HepG2 (cell line): ENCODE measurements at regions not wholly inside any gene's neighbourhood (a gene's known extent, or its start where the extent isn't known, plus 50 kb on each side); places are given as distances from the start of the nearest gene placed in this dataset.

Experiments used
- ATAC-seq: fragments of 200-7000 bp; cut with Tn5 transposase; 3 replicates; pipeline ENCODE4 v1.9.1; 2020; ENCODE audit warnings: mild to moderate bottlenecking, moderate library complexity
- BruUV-seq: library from RNA; stranded (reverse); fragments of 400-500 nt; replicated peaks from 2 replicates; lab custom pipeline; 2021; lab: Mats Ljungman, UMichigan
- CTCF ChIA-PET: fragments of 300-600 bp; formaldehyde crosslinking; extraction: SDS; loops from one replicate; lab custom pipeline; 2021; ENCODE audit warnings: low total read pairs, inconsistent platforms, low intra/inter-chr PET ratio; lab: Yijun Ruan, JAX
- POLR2A ChIA-PET: fragments of 350-600 bp; sonication (Branson Sonifier 250); formaldehyde crosslinking; loops from one replicate; lab custom pipeline; 2020; ENCODE audit warnings: antibody characterized with exemption, inconsistent platforms; lab: Yijun Ruan, JAX
- DNase-seq: peaks from one replicate; pipeline ENCODE4 v3.0.0-alpha.2; 2015; ENCODE audit warnings: low spot score
- FAIRE-seq: peaks from 3 replicates; lab custom pipeline; 2011; peaks lifted over from hg19 to GRCh38; lab: Jason Lieb, UNC
- H2AFZ ChIP-seq: one replicate; pipeline ENCODE4 v1.6.1; 2011; ENCODE audit warnings: low read length, inconsistent platforms
- H3K27ac ChIP-seq: fragments of 300-600 bp; 3 replicates; pipeline ENCODE4 v1.8.0; 2011; ENCODE audit warnings: mixed run types, mild to moderate bottlenecking, mixed read lengths, low read length, inconsistent platforms; ENCODE audit not compliant: insufficient read depth; ENCODE audit errors: extremely low read length
- H3K27me3 ChIP-seq, 2 experiments: fragments of 200-600 bp in 1 of 2; 2 replicates in 1 of 2; 3 replicates in 1 of 2; pipeline versions ENCODE4 v1.6.0 to v1.8.0; 2011; ENCODE audit warnings: low read length in 2 of 2, mild to moderate bottlenecking in 2 of 2, moderate library complexity in 2 of 2, inconsistent platforms in 1 of 2; ENCODE audit not compliant: insufficient read depth in 2 of 2, control insufficient read depth in 1 of 2
- H3K36me3 ChIP-seq, 2 experiments: fragments of 200-600 bp in 1 of 2; replicated peaks in 1 of 2; 2 replicates in 1 of 2; 3 replicates in 1 of 2; pipeline versions ENCODE4 v1.5.1 to v1.8.0; 2011; ENCODE audit warnings: low read length in 2 of 2, inconsistent platforms in 1 of 2; ENCODE audit not compliant: insufficient read depth in 2 of 2, control insufficient read depth in 1 of 2
- H3K4me1 ChIP-seq: 2 replicates; pipeline ENCODE4 v1.5.1; 2012; ENCODE audit warnings: low read length, inconsistent platforms; ENCODE audit not compliant: insufficient read depth
- H3K4me2 ChIP-seq: 2 replicates; pipeline ENCODE4 v1.6.0; 2011; ENCODE audit warnings: low read depth, low read length, inconsistent platforms
- H3K4me3 ChIP-seq, 3 experiments: fragments of 200-600 bp in 1 of 3; sonication (generic), shearing (Covaris generic) in 1 of 3; replicated peaks in 1 of 3; 2 replicates each; pipeline ENCODE4 v1.5.1; 2011 to 2016; ENCODE audit warnings: low read length in 3 of 3, inconsistent platforms in 2 of 3, low read depth in 2 of 3, mild to moderate bottlenecking in 2 of 3, control low read depth in 1 of 3, mixed read lengths in 1 of 3; ENCODE audit not compliant: insufficient read depth in 1 of 3
- H3K79me2 ChIP-seq: one replicate; pipeline ENCODE4 v1.6.1; 2011; ENCODE audit warnings: low read length, inconsistent platforms; ENCODE audit not compliant: insufficient read depth
- H3K9ac ChIP-seq: 2 replicates; pipeline ENCODE4 v1.6.0; 2011; ENCODE audit warnings: mild to moderate bottlenecking, low read depth, low read length, inconsistent platforms; ENCODE audit not compliant: insufficient read depth
- H3K9me3 ChIP-seq: 2 replicates; pipeline ENCODE4 v1.5.1; 2012; ENCODE audit warnings: mild to moderate bottlenecking, low read length
- H4K20me1 ChIP-seq: 2 replicates; pipeline ENCODE4 v1.6.0; 2011; ENCODE audit warnings: inconsistent platforms, mild to moderate bottlenecking, low read length, moderate library complexity; ENCODE audit not compliant: insufficient read depth
- AKAP8 ChIP-seq: sonication (generic); formaldehyde crosslinking; IDR thresholded peaks from 2 replicates; pipeline ENCODE4 v1.5.1; 2020; ENCODE audit warnings: mild to moderate bottlenecking, missing genetic modification reagents
- CCAR2 ChIP-seq: fragments of 200-400 bp; formaldehyde crosslinking; optimal IDR thresholded peaks from 2 replicates; pipeline ENCODE3; 2018; ENCODE audit warnings: low read depth, mild to moderate bottlenecking, low read length, moderate library complexity
- CREB3 ChIP-seq: sonication (generic); formaldehyde crosslinking; IDR thresholded peaks from 2 replicates; pipeline ENCODE4 v1.5.0; 2020; ENCODE audit warnings: missing genetic modification reagents
- HOXA3 ChIP-seq: sonication (generic); formaldehyde crosslinking; IDR thresholded peaks from 2 replicates; pipeline ENCODE4 v1.5.0; 2020; ENCODE audit warnings: missing genetic modification reagents
- LRRFIP1 ChIP-seq: sonication (generic); formaldehyde crosslinking; conservative IDR thresholded peaks from 2 replicates; pipeline ENCODE4 v1.4.0; 2020; ENCODE audit warnings: missing genetic modification reagents
- ZGPAT ChIP-seq: IDR thresholded peaks from 2 replicates; pipeline ENCODE4 v1.6.1; 2016; ENCODE audit warnings: mild to moderate bottlenecking
- ZNF180 ChIP-seq: sonication (generic); formaldehyde crosslinking; IDR thresholded peaks from 2 replicates; pipeline ENCODE4 v1.4.0; 2020; ENCODE audit warnings: low read depth, missing genetic modification reagents, borderline replicate concordance
- ZNF281 ChIP-seq: sonication (generic); formaldehyde crosslinking; IDR thresholded peaks from 2 replicates; pipeline ENCODE4 v1.4.0; 2020; ENCODE audit warnings: missing genetic modification reagents, borderline replicate concordance
- ZSCAN22 ChIP-seq: sonication (generic); formaldehyde crosslinking; IDR thresholded peaks from 2 replicates; pipeline ENCODE4 v1.4.0; 2020; ENCODE audit warnings: mild to moderate bottlenecking, missing genetic modification reagents
- WGBS: methylation state at CpG from one replicate; pipeline ENCODE4 v1.1.6; 2017; ENCODE audit warnings: low lambda C conversion rate; 5-methylcytosine and 5-hydroxymethylcytosine counted together
- in situ Hi-C: cut with HindIII; loops from 2 replicates; pipeline ENCODE4 v1.10.0; 2017; ENCODE audit warnings: low pct_unique_long_range_greater_than_20kb; ENCODE audit not compliant: extremely low pct_ligation_motif_present
- intact Hi-C: fragments of 100-400 bp; cut with micrococcal nuclease; formaldehyde crosslinking; loops from one replicate; pipeline ENCODE4 v1.10.0; 2022; ENCODE audit not compliant: unreplicated experiment

GRCh38 chr6:81966968-81967367 is 214.5 kb upstream of the TENT5A start:
- no TSS peak for BruUV-seq
- no peak for FAIRE-seq
- TF ChIP-seq LRRFIP1 (no peak), ZGPAT (CRISPR knock-in tag) (no peak), ZSCAN22 (CRISPR knock-in tag) (no peak), HOXA3 (no peak), AKAP8 (CRISPR knock-in tag) (no peak), ZNF281 (CRISPR knock-in tag) (no peak), CCAR2 (no peak), CREB3 (CRISPR knock-in tag) (no peak), ZNF180 (CRISPR knock-in tag) (no peak)
- ChIA-PET CTCF (no interaction called here), POLR2A (no interaction called here)
- Histone ChIP-seq H3K27ac (no peak overlapping the region), H3K9ac (no peak overlapping the region), H3K27me3 (no peaks in the 10 kb centered on the region), H3K4me2 (no peak overlapping the region), H3K36me3 (no peaks in the 10 kb centered on the region), H4K20me1 (no peaks in the 10 kb centered on the region), H2AFZ (no peak overlapping the region), H3K79me2 (no peaks in the 10 kb centered on the region), H3K9me3 (no peaks in the 10 kb centered on the region), H3K4me1 (peaks cover 7% of the 10 kb centered on the region; the same call in 1 of the 2 replicates), H3K4me3 (no peak overlapping the region)
- no peak for DNase-seq
- in situ Hi-C loops (no loop called here), intact Hi-C loops (no loop called here)
- WGBS: 61% methylated on average over 2 of the region's 2 CpGs
- ATAC-seq: no peak
